ENCODE measurements at regions not wholly inside any gene's neighbourhood (a gene's known extent, or its start where the extent isn't known, plus 50 kb on each side); places are given as distances from the start of the nearest gene placed in this dataset.

DNA sequence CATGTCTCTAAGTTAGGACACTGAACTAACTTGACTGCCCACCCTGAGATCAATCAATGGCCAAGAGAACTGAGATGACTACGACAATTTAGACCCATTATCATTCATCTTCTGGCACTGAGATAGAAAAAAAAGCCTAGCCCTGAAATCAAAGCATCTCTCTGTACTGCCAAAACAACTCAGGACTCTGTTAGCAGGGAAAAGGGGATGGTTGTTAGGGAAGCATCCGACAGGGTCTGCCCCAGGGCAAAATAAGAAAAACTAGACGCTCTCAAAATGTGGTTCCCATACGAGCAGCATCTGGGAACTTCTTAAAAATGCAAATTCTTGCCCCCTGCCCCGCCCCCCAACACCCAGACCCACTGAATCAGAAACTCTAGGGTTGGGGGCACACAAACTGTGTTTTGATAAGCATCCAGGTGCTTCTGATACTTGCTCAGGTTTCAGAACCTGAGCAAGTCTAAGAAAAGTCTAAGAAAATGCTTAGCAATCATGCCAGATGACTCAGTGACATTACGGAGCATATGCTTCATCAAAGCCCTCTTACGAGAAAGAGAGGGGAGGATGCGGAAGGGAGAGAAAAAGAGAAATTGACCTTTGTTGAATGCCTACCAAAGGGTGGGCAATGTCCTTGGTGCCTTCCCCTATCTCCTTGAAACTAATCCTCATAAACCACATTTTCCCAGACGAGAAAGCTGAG lies 172.8 kb upstream of the HES1 start:
- TF ChIP-seq POLR2A (IDR thresholded peaks at IDR 0.05) (no peak), POLR2AphosphoS5 (IDR thresholded peaks at IDR 0.05) (no peak)
- TF ChIP-seq, protein P1, sequence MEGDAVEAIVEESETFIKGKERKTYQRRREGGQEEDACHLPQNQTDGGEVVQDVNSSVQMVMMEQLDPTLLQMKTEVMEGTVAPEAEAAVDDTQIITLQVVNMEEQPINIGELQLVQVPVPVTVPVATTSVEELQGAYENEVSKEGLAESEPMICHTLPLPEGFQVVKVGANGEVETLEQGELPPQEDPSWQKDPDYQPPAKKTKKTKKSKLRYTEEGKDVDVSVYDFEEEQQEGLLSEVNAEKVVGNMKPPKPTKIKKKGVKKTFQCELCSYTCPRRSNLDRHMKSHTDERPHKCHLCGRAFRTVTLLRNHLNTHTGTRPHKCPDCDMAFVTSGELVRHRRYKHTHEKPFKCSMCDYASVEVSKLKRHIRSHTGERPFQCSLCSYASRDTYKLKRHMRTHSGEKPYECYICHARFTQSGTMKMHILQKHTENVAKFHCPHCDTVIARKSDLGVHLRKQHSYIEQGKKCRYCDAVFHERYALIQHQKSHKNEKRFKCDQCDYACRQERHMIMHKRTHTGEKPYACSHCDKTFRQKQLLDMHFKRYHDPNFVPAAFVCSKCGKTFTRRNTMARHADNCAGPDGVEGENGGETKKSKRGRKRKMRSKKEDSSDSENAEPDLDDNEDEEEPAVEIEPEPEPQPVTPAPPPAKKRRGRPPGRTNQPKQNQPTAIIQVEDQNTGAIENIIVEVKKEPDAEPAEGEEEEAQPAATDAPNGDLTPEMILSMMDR (IDR thresholded peaks at IDR 0.05 in 8 of 11, conservative IDR thresholded peaks at IDR 0.05 in 3 of 11), result no peak
- intact Hi-C loops (cut with DNase I; ENCODE audit: low total_unique reads), result no loop called here
- H3K36me3 ChIP-seq, result no peaks in the 10 kb centered on the region
- no peaks in the 10 kb centered on the region for H3K9me3 ChIP-seq
- DNase-seq, result no peak
- H3K4me1 ChIP-seq, result no peaks in the 10 kb centered on the region
- H3K4me3 ChIP-seq, result no peak overlapping the region
- H3K27ac ChIP-seq, result no peak overlapping the region
- H3K27me3 ChIP-seq (replicated peaks in 1 of 7), result peaks cover 0 to 13% (median 0%) of the 10 kb centered on the region in 7 donors
- 70 to 83% (median 78%) methylated on average over 9 of the region's 9 CpGs for WGBS, 5 donors

GRCh38 chr3:193963808-193964516 lies 172.0 kb upstream of the HES1 start:
- TF ChIP-seq POLR2A (IDR thresholded peaks at IDR 0.05), result no peak
- TF ChIP-seq, protein P1 (IDR thresholded peaks at IDR 0.05 in 8 of 11, conservative IDR thresholded peaks at IDR 0.05 in 3 of 11), result no peak
- TF ChIP-seq POLR2AphosphoS5 (IDR thresholded peaks at IDR 0.05), result no peak
- Histone ChIP-seq H3K27me3 (replicated peaks in 1 of 7) (peaks cover 0 to 13% (median 0%) of the 10 kb centered on the region in 7 donors), H3K4me3 (no peak overlapping the region), H3K9me3 (no peaks in the 10 kb centered on the region), H3K4me1 (no peaks in the 10 kb centered on the region), H3K27ac (no peak overlapping the region), H3K36me3 (no peaks in the 10 kb centered on the region)
- WGBS, 5 donors, result 71 to 88% (median 79%) methylated on average over 7 of the region's 7 CpGs
- intact Hi-C loops (cut with DNase I; ENCODE audit: low total_unique reads), result no loop called here
- DNase-seq, result no peak

- no peak for DNase-seq
- Histone ChIP-seq H3K4me1 (no peaks in the 10 kb centered on the region), H3K4me3 (no peak overlapping the region), H3K9me3 (no peaks in the 10 kb centered on the region), H3K27me3 (replicated peaks in 1 of 7) (peaks cover 0 to 13% (median 0%) of the 10 kb centered on the region in 7 donors), H3K36me3 (no peaks in the 10 kb centered on the region), H3K27ac (no peak overlapping the region)
- 86 to 100% (median 91%) methylated on average over 2 of the region's 2 CpGs for WGBS, 5 donors
- TF ChIP-seq, protein P1 (IDR thresholded peaks at IDR 0.05 in 8 of 11, conservative IDR thresholded peaks at IDR 0.05 in 3 of 11), result no peak
- TF ChIP-seq POLR2AphosphoS5 (IDR thresholded peaks at IDR 0.05), result no peak
- intact Hi-C loops (cut with DNase I; ENCODE audit: low total_unique reads), result no loop called here
These were observed 171.4 kb upstream of the HES1 start for GRCh38 chr3:193964517-193964880.

GRCh38 chr3:193968380-193968974 lies 167.5 kb upstream of the HES1 start:
- Histone ChIP-seq H3K4me1 (peaks cover 8 to 27% (median 17%) of the 10 kb centered on the region in 6 donors), H3K4me3 (no peak overlapping the region), H3K27me3 (replicated peaks in 1 of 7) (peaks cover 0 to 5% (median 0%) of the 10 kb centered on the region in 7 donors), H3K27ac (no peak overlapping the region), H3K9me3 (no peaks in the 10 kb centered on the region), H3K36me3 (no peaks in the 10 kb centered on the region)
- TF ChIP-seq, protein P1 (IDR thresholded peaks at IDR 0.05 in 8 of 11, conservative IDR thresholded peaks at IDR 0.05 in 3 of 11), result no peak
- TF ChIP-seq POLR2AphosphoS5 (IDR thresholded peaks at IDR 0.05) (no peak), POLR2A (IDR thresholded peaks at IDR 0.05) (no peak)
- no peak for DNase-seq
- 86 to 93% (median 90%) methylated on average over 5 of the region's 5 CpGs for WGBS, 5 donors
- intact Hi-C loops (cut with DNase I; ENCODE audit: low total_unique reads), result no loop called here
